ENCODE measurements at regions not wholly inside any gene's neighbourhood (a gene's known extent, or its start where the extent isn't known, plus 50 kb on each side); places are given as distances from the start of the nearest gene placed in this dataset.

GRCh38 chr15:97645758-97646157 is 314.7 kb upstream of the ARRDC4 start:
- no peak for FAIRE-seq
- no peak for DNase-seq
- H3K27me3 ChIP-seq (ENCODE audit: control insufficient read depth in 3 of 3, insufficient read depth in 3 of 3, low read length in 3 of 3), result no peaks in the 10 kb centered on the region
- H3K27ac ChIP-seq (ENCODE audit: low read depth in 1 of 3, low read length in 2 of 3), result no peak overlapping the region
- H3K9me3 ChIP-seq (ENCODE audit: control insufficient read depth in 2 of 2, insufficient read depth in 1 of 2, low read depth in 1 of 2, low read length in 1 of 2), result no peaks in the 10 kb centered on the region
- WGBS, 3 donors, result 46 to 59% (median 50%) methylated on average over 2 of the region's 2 CpGs
- no peaks in the 10 kb centered on the region for H3K36me3 ChIP-seq (ENCODE audit: control insufficient read depth in 3 of 3, insufficient read depth in 2 of 3, low read depth in 1 of 3, low read length in 3 of 3)
- no peak overlapping the region for H3K4me3 ChIP-seq (ENCODE audit: low read depth in 1 of 3, low read length in 3 of 3)
- H3K4me1 ChIP-seq (ENCODE audit: control insufficient read depth in 3 of 3, insufficient read depth in 2 of 3, low read depth in 1 of 3, low read length in 2 of 3), result no peaks in the 10 kb centered on the region

GRCh38 chr15:97648728-97649127 is 311.8 kb upstream of the ARRDC4 start:
- Histone ChIP-seq H3K36me3 (ENCODE audit: control insufficient read depth in 3 of 3, insufficient read depth in 2 of 3, low read depth in 1 of 3, low read length in 3 of 3) (no peaks in the 10 kb centered on the region), H3K27me3 (ENCODE audit: control insufficient read depth in 3 of 3, insufficient read depth in 3 of 3, low read length in 3 of 3) (peaks cover 0 to 8% (median 0%) of the 10 kb centered on the region in 3 donors), H3K4me3 (ENCODE audit: low read depth in 1 of 3, low read length in 3 of 3) (no peak overlapping the region), H3K4me1 (ENCODE audit: control insufficient read depth in 3 of 3, insufficient read depth in 2 of 3, low read depth in 1 of 3, low read length in 2 of 3) (no peaks in the 10 kb centered on the region), H3K27ac (ENCODE audit: low read depth in 1 of 3, low read length in 2 of 3) (no peak overlapping the region), H3K9me3 (ENCODE audit: control insufficient read depth in 2 of 2, insufficient read depth in 1 of 2, low read depth in 1 of 2, low read length in 1 of 2) (no peaks in the 10 kb centered on the region)
- no peak for FAIRE-seq
- DNase-seq, result no peak
- 64 to 76% (median 64%) methylated on average over 1 of the region's 1 CpG for WGBS, 3 donors

GRCh38 chr15:97652041-97652440 is 308.5 kb upstream of the ARRDC4 start:
- H3K4me1 ChIP-seq (ENCODE audit: control insufficient read depth in 3 of 3, insufficient read depth in 2 of 3, low read depth in 1 of 3, low read length in 2 of 3), result no peaks in the 10 kb centered on the region
- no peaks in the 10 kb centered on the region for H3K36me3 ChIP-seq (ENCODE audit: control insufficient read depth in 3 of 3, insufficient read depth in 2 of 3, low read depth in 1 of 3, low read length in 3 of 3)
- FAIRE-seq (no peak), DNase-seq (peak in 1 of 2 donors; percentile 7)
- H3K9me3 ChIP-seq (ENCODE audit: control insufficient read depth in 2 of 2, insufficient read depth in 1 of 2, low read depth in 1 of 2, low read length in 1 of 2), result no peaks in the 10 kb centered on the region
- no peak overlapping the region for H3K27ac ChIP-seq (ENCODE audit: low read depth in 1 of 3, low read length in 2 of 3)
- 47 to 52% (median 48%) methylated on average over 3 of the region's 3 CpGs for WGBS, 3 donors
- H3K4me3 ChIP-seq (ENCODE audit: low read depth in 1 of 3, low read length in 3 of 3), result no peak overlapping the region
- peaks cover 0 to 8% (median 0%) of the 10 kb centered on the region in 3 donors for H3K27me3 ChIP-seq (ENCODE audit: control insufficient read depth in 3 of 3, insufficient read depth in 3 of 3, low read length in 3 of 3)

- WGBS, 3 donors, result 9 to 24% (median 21%) methylated on average over 32 of the region's 32 CpGs
- H3K27ac ChIP-seq (ENCODE audit: low read depth in 1 of 3, low read length in 2 of 3), result no peak overlapping the region
- H3K27me3 ChIP-seq (ENCODE audit: control insufficient read depth in 3 of 3, insufficient read depth in 3 of 3, low read length in 3 of 3), result peaks cover 0 to 8% (median 0%) of the 10 kb centered on the region in 3 donors
- DNase-seq (peak in 1 of 2 donors; percentile 55), FAIRE-seq (no peak)
- no peaks in the 10 kb centered on the region for H3K36me3 ChIP-seq (ENCODE audit: control insufficient read depth in 3 of 3, insufficient read depth in 2 of 3, low read depth in 1 of 3, low read length in 3 of 3)
- H3K9me3 ChIP-seq (ENCODE audit: control insufficient read depth in 2 of 2, insufficient read depth in 1 of 2, low read depth in 1 of 2, low read length in 1 of 2), result no peaks in the 10 kb centered on the region
- peak overlapping the region in 1 of 3 donors; percentile 24 for H3K4me3 ChIP-seq (ENCODE audit: low read depth in 1 of 3, low read length in 3 of 3)
- H3K4me1 ChIP-seq (ENCODE audit: control insufficient read depth in 3 of 3, insufficient read depth in 2 of 3, low read depth in 1 of 3, low read length in 2 of 3), result no peaks in the 10 kb centered on the region
Observed at GRCh38 chr15:97652700-97653167, 307.8 kb upstream of the ARRDC4 start.

GRCh38 chr15:97653896-97654295 is 306.6 kb upstream of the ARRDC4 start:
- no peak for FAIRE-seq
- WGBS, 3 donors, result 88 to 97% (median 96%) methylated on average over 1 of the region's 1 CpG
- H3K27ac ChIP-seq (ENCODE audit: low read depth in 1 of 3, low read length in 2 of 3), result no peak overlapping the region
- H3K27me3 ChIP-seq (ENCODE audit: control insufficient read depth in 3 of 3, insufficient read depth in 3 of 3, low read length in 3 of 3), result peaks cover 0 to 8% (median 0%) of the 10 kb centered on the region in 3 donors
- no peak for DNase-seq
- no peak overlapping the region for H3K4me3 ChIP-seq (ENCODE audit: low read depth in 1 of 3, low read length in 3 of 3)
- H3K9me3 ChIP-seq (ENCODE audit: control insufficient read depth in 2 of 2, insufficient read depth in 1 of 2, low read depth in 1 of 2, low read length in 1 of 2), result no peaks in the 10 kb centered on the region
- H3K36me3 ChIP-seq (ENCODE audit: control insufficient read depth in 3 of 3, insufficient read depth in 2 of 3, low read depth in 1 of 3, low read length in 3 of 3), result no peaks in the 10 kb centered on the region
- H3K4me1 ChIP-seq (ENCODE audit: control insufficient read depth in 3 of 3, insufficient read depth in 2 of 3, low read depth in 1 of 3, low read length in 2 of 3), result no peaks in the 10 kb centered on the region

GRCh38 chr15:97654481-97655076 is 305.9 kb upstream of the ARRDC4 start:
- FAIRE-seq (no peak), DNase-seq (no peak)
- no peaks in the 10 kb centered on the region for H3K4me1 ChIP-seq (ENCODE audit: control insufficient read depth in 3 of 3, insufficient read depth in 2 of 3, low read depth in 1 of 3, low read length in 2 of 3)
- WGBS, 3 donors, result 27 to 58% (median 45%) methylated on average over 7 of the region's 7 CpGs
- H3K27ac ChIP-seq (ENCODE audit: low read depth in 1 of 3, low read length in 2 of 3), result no peak overlapping the region
- no peaks in the 10 kb centered on the region for H3K9me3 ChIP-seq (ENCODE audit: control insufficient read depth in 2 of 2, insufficient read depth in 1 of 2, low read depth in 1 of 2, low read length in 1 of 2)
- peaks cover 0 to 8% (median 0%) of the 10 kb centered on the region in 3 donors for H3K27me3 ChIP-seq (ENCODE audit: control insufficient read depth in 3 of 3, insufficient read depth in 3 of 3, low read length in 3 of 3)
- no peak overlapping the region for H3K4me3 ChIP-seq (ENCODE audit: low read depth in 1 of 3, low read length in 3 of 3)
- no peaks in the 10 kb centered on the region for H3K36me3 ChIP-seq (ENCODE audit: control insufficient read depth in 3 of 3, insufficient read depth in 2 of 3, low read depth in 1 of 3, low read length in 3 of 3)

GRCh38 chr15:97661796-97662195 is 298.7 kb upstream of the ARRDC4 start:
- Histone ChIP-seq H3K27ac (ENCODE audit: low read depth in 1 of 3, low read length in 2 of 3) (no peak overlapping the region), H3K4me3 (ENCODE audit: low read depth in 1 of 3, low read length in 3 of 3) (no peak overlapping the region), H3K36me3 (ENCODE audit: control insufficient read depth in 3 of 3, insufficient read depth in 2 of 3, low read depth in 1 of 3, low read length in 3 of 3) (no peaks in the 10 kb centered on the region), H3K9me3 (ENCODE audit: control insufficient read depth in 2 of 2, insufficient read depth in 1 of 2, low read depth in 1 of 2, low read length in 1 of 2) (peaks cover 0 to 7% of the 10 kb centered on the region in 2 donors), H3K4me1 (ENCODE audit: control insufficient read depth in 3 of 3, insufficient read depth in 2 of 3, low read depth in 1 of 3, low read length in 2 of 3) (no peaks in the 10 kb centered on the region), H3K27me3 (ENCODE audit: control insufficient read depth in 3 of 3, insufficient read depth in 3 of 3, low read length in 3 of 3) (no peaks in the 10 kb centered on the region)
- no peak for FAIRE-seq
- 67 to 84% (median 77%) methylated on average over 3 of the region's 3 CpGs for WGBS, 3 donors
- no peak for DNase-seq

- no peaks in the 10 kb centered on the region for H3K36me3 ChIP-seq (ENCODE audit: control insufficient read depth in 3 of 3, insufficient read depth in 2 of 3, low read depth in 1 of 3, low read length in 3 of 3)
- H3K4me3 ChIP-seq (ENCODE audit: low read depth in 1 of 3, low read length in 3 of 3), result no peak overlapping the region
- FAIRE-seq (no peak), DNase-seq (no peak)
- H3K4me1 ChIP-seq (ENCODE audit: control insufficient read depth in 3 of 3, insufficient read depth in 2 of 3, low read depth in 1 of 3, low read length in 2 of 3), result no peaks in the 10 kb centered on the region
- H3K9me3 ChIP-seq (ENCODE audit: control insufficient read depth in 2 of 2, insufficient read depth in 1 of 2, low read depth in 1 of 2, low read length in 1 of 2), result peaks cover 0 to 4% of the 10 kb centered on the region in 2 donors
- H3K27ac ChIP-seq (ENCODE audit: low read depth in 1 of 3, low read length in 2 of 3), result no peak overlapping the region
- WGBS, 3 donors, result 56 to 89% (median 88%) methylated on average over 2 of the region's 2 CpGs
- H3K27me3 ChIP-seq (ENCODE audit: control insufficient read depth in 3 of 3, insufficient read depth in 3 of 3, low read length in 3 of 3), result no peaks in the 10 kb centered on the region
Observed at GRCh38 chr15:97672586-97672985, 287.9 kb upstream of the ARRDC4 start.

GRCh38 chr15:97678656-97679055 is 281.8 kb upstream of the ARRDC4 start:
- FAIRE-seq, result no peak
- peak overlapping the region in 1 of 3 donors; percentile 84 for H3K27ac ChIP-seq (ENCODE audit: low read depth in 1 of 3, low read length in 2 of 3)

More at GRCh38 chr15:97678656-97679055, 281.8 kb upstream of the ARRDC4 start:
- Histone ChIP-seq H3K36me3 (ENCODE audit: control insufficient read depth in 3 of 3, insufficient read depth in 2 of 3, low read depth in 1 of 3, low read length in 3 of 3) (no peaks in the 10 kb centered on the region), H3K27me3 (ENCODE audit: control insufficient read depth in 3 of 3, insufficient read depth in 3 of 3, low read length in 3 of 3) (no peaks in the 10 kb centered on the region), H3K4me3 (ENCODE audit: low read depth in 1 of 3, low read length in 3 of 3) (no peak overlapping the region), H3K4me1 (ENCODE audit: control insufficient read depth in 3 of 3, insufficient read depth in 2 of 3, low read depth in 1 of 3, low read length in 2 of 3) (peaks cover 0 to 24% (median 0%) of the 10 kb centered on the region in 3 donors), H3K9me3 (ENCODE audit: control insufficient read depth in 2 of 2, insufficient read depth in 1 of 2, low read depth in 1 of 2, low read length in 1 of 2) (peaks cover 0 to 4% of the 10 kb centered on the region in 2 donors)
- 1 to 33% (median 7%) methylated on average over 2 of the region's 2 CpGs for whole genome bisulfite sequencing, 3 donors
- DNase-seq, result peak; percentile 47 to 80

All from small intestine (tissue), 7 donors.